Upper lobe of left lung (tissue), 4 donors: ENCODE measurements at regions not wholly inside any gene's neighbourhood (a gene's known extent, or its start where the extent isn't known, plus 50 kb on each side); places are given as distances from the start of the nearest gene placed in this dataset.

Experiments used
- CTCF ChIP-seq, 6 experiments: fragments of 450-650 bp in 4 of 6; fragments of 200-600 bp in 2 of 6; sonication (generic) in 2 of 6; IDR thresholded peaks; one replicate each; pipeline ENCODE4 v1.5.1; 2016 to 2019; ENCODE audit warnings: antibody characterized with exemption in 6 of 6
- POLR2A ChIP-seq, 4 donors: fragments of 450-650 bp; IDR thresholded peaks; one replicate each; pipeline ENCODE4 v1.5.1; 2016 to 2017; ENCODE audit warnings: antibody characterized with exemption in 4 of 4, mild to moderate bottlenecking in 2 of 4
- POLR2AphosphoS5 ChIP-seq, 2 donors: sonication (generic); formaldehyde crosslinking; IDR thresholded peaks; one replicate each; pipeline ENCODE4 v1.5.1; 2017; ENCODE audit warnings: antibody characterized with exemption in 2 of 2

GRCh38 chr14:62253171-62253570 is 491.0 kb downstream of the SNAPC1 start:
- TF ChIP-seq POLR2AphosphoS5 (IDR thresholded peaks at IDR 0.05) = no peak
- TF ChIP-seq POLR2A (IDR thresholded peaks at IDR 0.05) = no peak
- TF ChIP-seq CTCF (IDR thresholded peaks at IDR 0.05) = no peak
